Left lung (tissue), 4 donors: ENCODE measurements at regions not wholly inside any gene's neighbourhood (a gene's known extent, or its start where the extent isn't known, plus 50 kb on each side); places are given as distances from the start of the nearest gene placed in this dataset.
"Not testable (repeated sequence)": the region's sequence is repeated elsewhere in the genome, so short reads cannot be mapped to it uniquely, and the experiment has no call there.

Experiments
- ATAC-seq: fragments of 200-7000 bp; cut with Tn5 transposase; one replicate; pipeline ENCODE4 v1.9.1; 2020; ENCODE audit warnings: moderate library complexity
- DNase-seq, 4 donors: peaks; one replicate each; pipeline ENCODE4 v3.0.0-alpha.2; 2013 to 2020
- H3K27ac ChIP-seq, 2 donors: fragments of 200-600 bp; sonication (generic) in 1 of 2; one replicate each; pipeline versions ENCODE4 v1.5.0 to v1.8.0; 2020 to 2021
- H3K27me3 ChIP-seq, 2 donors: fragments of 200-600 bp; sonication (generic) in 1 of 2; one replicate each; pipeline versions ENCODE4 v1.5.0 to v1.8.0; 2020 to 2021
- H3K36me3 ChIP-seq, 2 donors: fragments of 200-600 bp; sonication (generic) in 1 of 2; one replicate each; pipeline versions ENCODE4 v1.5.0 to v1.8.0; 2020 to 2021
- H3K4me1 ChIP-seq, 2 donors: fragments of 200-600 bp; one replicate each; pipeline ENCODE4 v1.8.0; 2021
- H3K4me3 ChIP-seq, 2 donors: fragments of 200-600 bp; sonication (generic) in 1 of 2; one replicate each; pipeline versions ENCODE4 v1.5.0 to v1.8.0; 2020 to 2021; ENCODE audit warnings: mild to moderate bottlenecking in 1 of 2
- H3K9me3 ChIP-seq, 2 donors: fragments of 200-600 bp; sonication (generic) in 1 of 2; one replicate each; pipeline versions ENCODE4 v1.5.0 to v1.8.0; 2020 to 2021
- intact Hi-C, 2 donors: fragments of 100-400 bp; cut with DNase I; formaldehyde crosslinking; loops; one replicate each; pipeline versions ENCODE4 v1.11.2 to v1.14.2; 2022
- donor health status: DM: no; HTN: yes; CAD: no.
- donor health status: DM: no; HTN: no; CAD: no.

DNA sequence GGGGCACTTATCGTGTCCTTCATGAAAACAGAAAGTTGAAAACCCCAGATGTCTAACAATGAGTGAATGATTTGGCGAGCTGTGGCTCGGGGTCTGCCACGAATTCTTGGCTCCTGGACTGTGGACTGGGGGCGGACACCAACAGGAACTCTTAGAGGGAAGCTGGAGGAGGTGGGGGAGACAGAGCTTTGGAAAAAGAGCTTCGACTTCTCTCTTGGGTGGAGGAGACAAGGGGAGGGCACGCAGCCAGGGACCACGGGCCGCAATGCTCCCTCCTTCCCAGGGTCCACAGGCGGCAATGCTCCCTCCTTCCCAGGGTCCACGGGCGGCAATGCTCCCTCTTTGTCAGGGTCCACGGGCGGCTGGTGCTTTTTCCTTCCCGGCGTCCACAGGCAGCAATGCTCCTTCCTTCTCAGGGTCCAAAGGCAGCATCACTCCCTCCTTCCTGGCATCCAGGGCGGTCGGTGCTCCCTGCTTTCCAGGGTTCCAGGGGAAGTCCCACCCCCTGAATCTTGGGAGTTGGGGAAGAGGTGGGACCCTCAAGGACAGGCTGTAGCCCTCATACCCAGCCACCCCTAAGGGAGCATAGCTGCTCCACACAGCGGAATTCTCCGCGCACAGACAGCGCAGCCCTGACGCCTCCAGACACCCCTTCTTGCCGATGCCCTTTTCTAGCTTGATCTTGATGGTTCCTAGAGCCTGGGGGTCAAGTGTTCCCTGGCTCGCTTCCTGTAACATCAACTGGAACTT lies 149.0 kb downstream of the LAT start:
- peaks cover 5 to 15% of the 10 kb centered on the region in 2 donors for H3K4me1 ChIP-seq
- ATAC-seq, H3K27ac ChIP-seq, H3K36me3 ChIP-seq, H3K27me3 ChIP-seq, H3K4me3 ChIP-seq, H3K9me3 ChIP-seq, intact Hi-C loops: not testable (repeated sequence)
- peak in 1 of 4 donors; percentile 72 for DNase-seq

DNA sequence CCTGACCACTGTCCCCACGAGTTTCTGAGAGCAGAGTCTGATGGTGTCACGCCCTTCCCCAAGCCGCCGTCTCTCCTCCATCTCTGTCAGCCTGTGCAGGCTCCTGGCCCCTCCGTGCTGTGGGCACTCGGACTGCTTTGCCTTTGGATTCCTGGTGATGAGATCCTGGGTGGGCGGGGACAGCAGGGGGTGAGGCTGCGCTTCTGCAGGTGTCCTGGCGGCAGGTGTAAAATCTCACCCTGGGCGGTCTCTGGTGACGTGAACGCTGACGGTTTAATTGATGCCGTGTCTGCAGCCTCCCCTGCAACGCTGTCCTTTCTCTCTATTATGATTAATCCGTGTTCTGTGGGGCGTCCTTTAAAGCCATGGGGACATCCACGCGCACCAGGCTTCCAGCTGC lies 148.0 kb downstream of the LAT start:
- H3K9me3 ChIP-seq, H3K4me3 ChIP-seq, H3K27me3 ChIP-seq, H3K36me3 ChIP-seq, intact Hi-C loops, H3K27ac ChIP-seq, ATAC-seq, DNase-seq: not testable (repeated sequence)
- peaks cover 5 to 15% of the 10 kb centered on the region in 2 donors for H3K4me1 ChIP-seq

DNA sequence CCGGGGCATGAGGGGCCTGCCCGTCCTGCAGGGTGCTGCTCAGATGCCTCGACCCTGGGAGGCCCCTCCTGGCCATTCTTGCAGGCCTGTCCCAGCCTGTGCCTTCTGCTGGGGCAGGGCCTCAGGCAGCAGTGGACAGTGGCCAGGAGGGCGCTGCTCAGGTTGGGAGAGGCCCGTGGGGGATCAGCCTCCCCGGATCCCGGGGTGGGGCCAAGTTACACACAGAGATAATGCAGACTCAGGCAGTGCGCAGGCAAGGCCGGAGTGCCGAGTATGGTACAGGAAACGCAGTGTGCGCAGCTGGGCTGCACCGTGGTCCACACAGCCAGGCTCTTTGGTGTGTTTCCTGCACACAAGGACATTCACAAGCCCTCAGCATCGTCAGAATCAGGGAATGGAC lies 147.6 kb downstream of the LAT start:
- H3K9me3 ChIP-seq, H3K36me3 ChIP-seq, intact Hi-C loops, DNase-seq, H3K27ac ChIP-seq, H3K4me3 ChIP-seq, ATAC-seq, H3K27me3 ChIP-seq: not testable (repeated sequence)
- peaks cover 5 to 15% of the 10 kb centered on the region in 2 donors for H3K4me1 ChIP-seq

DNA sequence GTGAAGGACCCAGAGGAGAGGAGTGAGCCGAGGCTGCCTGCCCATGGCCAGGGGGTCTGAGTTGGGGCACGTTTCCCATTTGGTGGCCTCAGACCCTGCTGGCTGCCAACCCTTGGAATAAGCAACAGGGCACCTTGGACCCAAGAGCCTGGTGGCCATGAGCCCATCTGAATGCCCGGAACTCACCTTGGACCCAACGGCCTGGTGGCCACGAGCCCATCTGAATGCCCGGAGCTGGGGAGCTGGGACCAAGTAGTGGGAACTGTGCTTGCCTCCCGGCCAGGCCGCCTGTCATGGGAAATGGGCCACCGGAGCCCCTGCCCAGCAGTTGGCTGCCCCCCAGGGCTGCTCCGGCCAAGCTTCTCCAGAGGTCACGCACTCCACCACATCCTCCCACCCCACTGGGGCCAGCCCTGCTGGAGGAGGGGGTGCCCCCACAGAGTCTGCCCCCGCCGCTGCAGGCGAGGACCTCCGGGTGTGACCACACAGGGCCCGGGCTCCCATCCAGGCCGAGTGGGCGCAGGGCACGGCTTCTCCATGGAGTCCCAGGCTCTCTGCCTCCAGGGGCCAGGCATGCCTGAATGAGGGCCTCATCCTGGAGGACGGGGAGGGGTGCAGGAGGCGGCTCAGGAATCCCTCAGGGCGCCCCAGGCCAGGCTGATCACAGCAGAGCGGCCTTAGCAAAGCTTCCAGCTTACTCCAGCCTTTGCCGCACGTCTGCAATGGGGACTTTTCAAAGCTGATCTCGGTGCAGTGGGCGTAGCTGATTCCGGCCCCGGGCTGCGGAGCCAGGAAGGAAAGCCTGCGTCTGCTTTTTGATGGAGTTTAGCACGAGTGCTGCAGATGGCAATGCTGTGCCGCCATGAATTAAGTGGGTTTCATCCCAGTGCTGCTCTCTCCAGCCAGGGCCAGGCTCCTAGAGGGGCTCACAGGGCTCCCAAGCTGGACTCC lies 146.3 kb downstream of the LAT start:
- intact Hi-C loops, H3K9me3 ChIP-seq, H3K36me3 ChIP-seq, H3K4me3 ChIP-seq, H3K27me3 ChIP-seq: not testable (repeated sequence)
- H3K27ac ChIP-seq, result peak overlapping the region in 1 of 2 donors; percentile 39
- ATAC-seq (peak; percentile 37), DNase-seq (peak in 2 of 4 donors; percentile 43 to 69)
- peaks cover 5 to 26% of the 10 kb centered on the region in 2 donors for H3K4me1 ChIP-seq

DNA sequence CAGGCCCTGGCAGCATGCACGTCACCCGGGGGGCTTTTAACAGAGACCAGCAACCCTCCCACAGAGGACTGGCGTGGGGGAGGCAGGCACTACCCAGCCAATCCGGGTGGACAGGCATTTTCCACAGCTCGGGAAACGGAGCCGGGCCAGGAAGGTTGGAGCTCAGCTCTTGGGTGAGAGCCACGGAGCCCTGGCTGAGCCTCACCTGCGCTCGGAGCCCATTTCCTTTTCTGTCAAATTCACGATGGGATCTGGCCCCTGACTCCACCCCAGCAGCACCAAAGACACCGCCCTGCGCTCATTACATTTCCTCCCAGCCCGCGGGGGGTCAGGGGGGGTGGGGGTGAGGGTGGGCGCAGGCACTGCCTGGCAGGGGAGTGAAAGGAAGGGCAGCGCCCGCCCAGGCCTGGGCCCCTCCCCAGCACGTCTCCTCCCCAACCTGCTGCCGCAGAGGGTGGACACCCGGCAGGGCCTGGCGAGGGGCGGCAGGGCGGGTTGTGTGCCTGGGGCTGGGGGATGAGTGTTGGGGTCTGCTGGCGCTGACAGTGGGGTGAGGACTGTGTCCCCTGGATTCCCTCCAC lies 145.4 kb downstream of the LAT start:
- H3K4me1 ChIP-seq, result peaks cover 5 to 33% of the 10 kb centered on the region in 2 donors
- ATAC-seq, H3K27me3 ChIP-seq, H3K9me3 ChIP-seq, H3K4me3 ChIP-seq, H3K36me3 ChIP-seq, DNase-seq, intact Hi-C loops: not testable (repeated sequence)
- peak overlapping the region in 1 of 2 donors; percentile 72 for H3K27ac ChIP-seq

GRCh38 chr16:29129458-29130038 lies 144.7 kb downstream of the LAT start:
- H3K27me3 ChIP-seq, H3K4me3 ChIP-seq, H3K36me3 ChIP-seq, intact Hi-C loops, H3K9me3 ChIP-seq: not testable (repeated sequence)
- peak in 3 of 4 donors; percentile 28 to 71 (median 71) for DNase-seq
- peak; percentile 51 for ATAC-seq
- Histone ChIP-seq H3K27ac (peak overlapping the region; percentile 34 to 72), H3K4me1 (peaks cover 5 to 33% of the 10 kb centered on the region in 2 donors)

GRCh38 chr16:29128732-29129457 lies 144.0 kb downstream of the LAT start:
- DNase-seq, ATAC-seq, H3K4me3 ChIP-seq, H3K9me3 ChIP-seq, H3K27me3 ChIP-seq, intact Hi-C loops, H3K36me3 ChIP-seq: not testable (repeated sequence)
- peaks cover 5 to 33% of the 10 kb centered on the region in 2 donors for H3K4me1 ChIP-seq
- peak overlapping the region; percentile 7 to 34 for H3K27ac ChIP-seq

DNA sequence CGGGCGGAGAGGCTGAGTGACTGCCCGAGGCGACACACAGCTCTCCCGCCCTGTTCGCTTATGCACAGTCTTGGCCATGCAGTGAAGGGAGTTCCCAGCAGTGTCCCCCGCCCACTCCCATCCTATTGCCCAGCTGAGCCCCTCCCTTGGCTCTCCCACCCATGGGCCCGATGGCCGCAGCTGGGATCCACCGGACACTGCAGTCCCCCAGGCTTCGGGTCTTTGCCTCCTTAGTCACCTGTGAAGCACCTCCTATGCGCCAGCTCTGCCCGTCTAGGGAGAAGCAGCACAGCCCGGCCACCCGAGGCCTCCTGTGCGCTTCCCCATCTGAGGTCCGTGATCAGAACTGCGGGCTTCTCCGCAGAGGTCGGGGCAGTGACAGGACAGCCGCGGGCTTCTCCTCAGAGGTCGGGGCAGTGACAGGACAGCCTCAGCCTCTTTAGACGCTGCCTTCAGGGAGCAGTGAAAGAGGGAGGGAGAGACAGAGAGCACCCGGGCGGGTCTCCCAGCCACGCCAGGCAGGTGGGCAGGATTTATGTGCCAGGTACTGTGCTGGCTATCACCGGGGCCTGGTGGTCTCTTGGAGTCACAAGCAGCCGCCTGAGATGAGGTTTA lies 143.1 kb downstream of the LAT start:
- DNase-seq, ATAC-seq, H3K36me3 ChIP-seq, H3K27me3 ChIP-seq, intact Hi-C loops, H3K27ac ChIP-seq, H3K9me3 ChIP-seq, H3K4me3 ChIP-seq: not testable (repeated sequence)
- peaks cover 5 to 33% of the 10 kb centered on the region in 2 donors for H3K4me1 ChIP-seq
